Dermis microvascular lymphatic vessel endothelial cell (primary cell): ENCODE measurements at regions not wholly inside any gene's neighbourhood (a gene's known extent, or its start where the extent isn't known, plus 50 kb on each side); places are given as distances from the start of the nearest gene placed in this dataset.

Source experiments
- DNase-seq, 2 donors: peaks; one replicate each; pipeline versions ENCODE4 v3.0.0 to v3.0.0-alpha.2; 2010; ENCODE audit warnings: low read depth in 2 of 2

DNA sequence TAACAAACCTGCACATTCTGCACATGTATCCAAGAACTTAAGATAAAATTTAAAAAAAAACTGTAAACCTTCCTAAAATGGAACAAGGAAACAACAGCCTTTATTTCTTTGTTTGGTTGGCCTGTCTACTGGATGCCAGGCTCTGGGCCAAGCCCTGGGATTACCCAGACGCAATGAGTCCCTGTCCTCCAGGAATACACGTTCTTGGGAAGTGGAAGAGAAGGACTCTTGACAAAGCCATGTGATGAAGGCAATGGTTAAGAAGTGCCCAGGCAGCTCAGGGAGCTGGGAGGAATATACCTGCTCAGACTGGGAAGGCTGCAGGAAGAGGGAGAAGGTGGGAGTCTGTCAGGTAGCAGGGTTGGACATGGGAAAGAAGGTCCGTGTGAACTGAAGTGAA lies 115.4 kb downstream of the AXIN2 start:
- no peak for DNase-seq

DNA sequence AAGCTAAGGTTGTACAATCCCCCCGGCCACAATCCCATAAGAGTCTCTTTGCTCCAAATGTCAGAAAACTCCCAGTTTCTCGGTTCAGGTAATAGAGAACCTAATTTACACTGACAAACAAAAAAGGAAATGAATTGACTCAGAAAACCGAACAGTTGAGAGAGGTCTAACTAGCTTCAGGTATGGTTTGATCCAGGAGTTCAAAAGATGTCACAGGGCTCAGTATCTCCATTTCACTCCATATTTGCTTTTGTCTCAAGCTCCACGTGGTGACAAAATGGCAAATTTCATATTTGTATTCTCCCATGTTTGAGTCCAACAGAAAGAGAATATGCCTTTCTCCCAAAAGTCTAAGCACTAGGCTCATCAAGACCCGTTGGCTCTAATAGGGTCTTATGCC lies 117.4 kb downstream of the AXIN2 start:
- no peak for DNase-seq

DNA sequence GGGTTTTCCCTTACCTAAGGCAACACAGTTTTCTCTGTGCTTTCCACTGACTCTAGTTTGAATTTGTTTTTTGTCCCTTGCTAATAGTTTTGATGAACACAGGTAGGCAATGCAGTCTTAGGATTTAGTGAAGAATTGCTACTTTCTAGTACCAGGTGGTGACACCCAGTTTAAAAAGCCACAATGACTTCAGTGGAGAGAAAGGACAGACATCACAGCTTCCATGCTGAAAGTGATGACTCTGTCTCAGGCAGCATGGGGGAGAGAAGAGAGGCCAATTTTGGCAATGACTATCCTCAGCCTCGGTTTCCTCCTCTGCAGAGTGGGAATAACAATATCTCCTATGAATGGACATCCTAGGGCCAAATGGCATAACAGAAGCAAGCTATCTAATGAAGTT lies 118.8 kb downstream of the AXIN2 start:
- DNase-seq, result no peak

GRCh38 chr17:65442250-65442649 lies 119.2 kb downstream of the AXIN2 start:
- DNase-seq, result no peak

DNA sequence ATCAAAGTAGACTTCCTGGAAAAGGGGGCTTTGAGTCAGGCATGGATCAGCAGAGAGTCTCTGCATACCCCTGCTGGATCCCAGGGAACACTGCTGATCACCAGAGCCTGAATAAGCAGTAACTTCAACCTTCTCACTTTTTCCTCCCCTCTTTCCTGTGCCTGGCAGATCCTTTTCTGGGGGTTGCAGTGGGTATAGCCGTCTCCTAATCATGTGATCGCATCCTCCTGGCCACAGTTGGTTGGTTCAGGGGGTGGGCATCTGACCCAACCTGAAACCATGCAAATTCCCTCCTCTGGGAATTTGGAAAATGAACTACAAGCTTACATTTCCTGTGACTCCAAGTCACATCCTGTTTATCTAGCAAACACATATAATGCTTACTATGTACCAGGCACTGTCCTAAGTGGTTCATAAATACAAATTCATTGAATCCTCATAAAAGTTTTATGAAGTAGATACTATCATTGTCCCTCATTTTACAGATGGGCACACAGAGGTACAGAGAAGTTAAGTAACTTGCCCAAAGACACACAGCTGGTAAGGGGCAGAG lies 120.3 kb downstream of the AXIN2 start:
- no peak for DNase-seq

- DNase-seq, result peak in 1 of 2 donors; percentile 7
Observed at GRCh38 chr17:65438708-65439294, 122.6 kb downstream of the AXIN2 start.

GRCh38 chr17:65438173-65438572 lies 123.3 kb downstream of the AXIN2 start:
- no peak for DNase-seq

GRCh38 chr17:65436871-65437270 lies 124.6 kb downstream of the AXIN2 start:
- DNase-seq, result no peak

DNA sequence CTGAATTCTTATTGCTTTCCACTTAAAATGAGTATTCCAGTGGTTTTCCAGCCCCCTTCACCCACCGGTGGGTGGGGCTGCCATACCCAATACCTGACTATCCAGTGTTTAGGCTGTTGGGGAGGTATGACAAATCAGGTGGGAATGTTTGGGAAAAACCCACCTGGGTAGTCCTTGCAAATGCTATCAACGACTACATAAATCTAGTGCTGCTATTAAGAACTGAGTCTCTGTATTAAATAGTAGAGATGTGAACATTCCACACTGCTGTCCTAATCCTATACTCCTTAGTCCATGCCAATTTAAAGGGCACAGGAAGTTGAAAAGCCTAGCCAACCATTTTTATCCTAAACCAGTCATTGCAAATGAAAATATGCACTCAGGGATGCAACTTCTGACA lies 126.6 kb downstream of the AXIN2 start:
- DNase-seq, result no peak

GRCh38 chr17:65434251-65434650 lies 127.2 kb downstream of the AXIN2 start:
- DNase-seq, result no peak

DNA sequence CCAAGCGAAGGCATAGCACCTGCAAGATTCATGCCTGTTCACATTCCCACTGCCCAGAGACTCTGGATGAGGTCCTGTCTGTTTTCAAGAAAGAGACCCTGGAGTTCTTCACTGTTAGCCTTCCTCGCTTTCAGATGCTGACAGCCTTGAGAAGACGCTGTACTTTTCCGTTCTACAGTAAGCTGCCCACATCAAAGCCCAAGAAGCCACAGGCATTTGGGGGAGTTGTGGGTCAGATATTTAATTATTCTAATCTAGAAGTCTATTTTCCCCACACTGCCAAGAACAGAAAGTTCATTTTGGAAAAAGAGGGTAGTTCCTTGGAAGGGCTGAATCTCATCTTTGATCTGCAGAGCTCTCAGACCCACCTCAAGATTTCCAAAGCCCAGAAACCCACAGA lies 127.9 kb downstream of the AXIN2 start:
- no peak for DNase-seq

- no peak for DNase-seq
Observed at GRCh38 chr17:65433157-65433556, 128.3 kb downstream of the AXIN2 start.

DNA sequence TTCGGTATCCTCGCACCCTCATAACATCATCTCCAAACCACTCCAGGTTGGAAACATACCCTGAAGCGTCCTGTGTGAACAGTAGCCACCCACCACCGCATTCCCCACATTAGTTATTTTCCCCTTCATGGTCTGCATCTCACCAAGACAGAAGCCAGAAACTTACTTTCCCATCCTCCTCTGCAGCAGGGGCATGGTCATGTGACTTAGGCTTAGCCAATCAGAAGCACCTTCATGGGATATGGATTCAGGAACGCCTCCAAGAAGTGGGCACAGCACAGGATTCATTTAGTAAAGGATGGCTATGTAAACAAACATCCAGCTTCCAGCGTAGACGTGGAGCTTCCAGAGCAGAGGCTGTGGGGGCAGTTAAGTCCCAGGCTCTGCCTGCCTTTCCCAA lies 130.3 kb downstream of the AXIN2 start:
- DNase-seq, result no peak

DNA sequence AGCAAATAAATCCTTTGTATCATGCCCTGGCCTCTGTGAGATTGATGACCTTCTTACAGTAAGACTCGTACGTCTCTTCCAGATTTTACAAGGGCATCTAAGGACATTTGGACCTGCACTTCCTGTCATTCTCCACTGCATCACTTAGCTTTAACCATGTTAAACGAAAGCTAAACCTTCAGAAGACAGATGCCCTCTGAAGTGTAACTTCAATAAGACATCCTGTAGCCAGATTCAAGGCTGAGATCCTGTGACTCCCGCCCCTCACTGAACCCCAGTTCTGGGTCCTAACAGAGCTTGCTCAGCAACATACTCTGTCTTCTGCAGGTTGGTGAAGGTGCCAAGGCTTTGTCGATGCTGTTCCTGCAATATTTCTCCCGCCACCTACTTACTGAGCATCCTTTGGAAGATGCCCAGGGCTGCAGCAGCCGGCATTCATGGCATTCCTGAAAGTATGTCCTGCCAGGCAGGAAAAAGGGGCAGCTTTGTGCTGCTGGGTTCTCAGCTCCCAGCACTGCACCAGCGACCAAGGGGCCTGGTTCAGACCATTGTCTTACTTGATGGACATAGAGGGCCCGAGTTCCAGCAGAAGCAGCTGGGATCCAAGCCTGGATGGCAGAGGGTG lies 131.1 kb downstream of the AXIN2 start:
- no peak for DNase-seq

GRCh38 chr17:65423346-65424140 lies 137.9 kb downstream of the AXIN2 start:
- no peak for DNase-seq

GRCh38 chr17:65418622-65419021 lies 142.8 kb downstream of the AXIN2 start:
- no peak for DNase-seq

DNA sequence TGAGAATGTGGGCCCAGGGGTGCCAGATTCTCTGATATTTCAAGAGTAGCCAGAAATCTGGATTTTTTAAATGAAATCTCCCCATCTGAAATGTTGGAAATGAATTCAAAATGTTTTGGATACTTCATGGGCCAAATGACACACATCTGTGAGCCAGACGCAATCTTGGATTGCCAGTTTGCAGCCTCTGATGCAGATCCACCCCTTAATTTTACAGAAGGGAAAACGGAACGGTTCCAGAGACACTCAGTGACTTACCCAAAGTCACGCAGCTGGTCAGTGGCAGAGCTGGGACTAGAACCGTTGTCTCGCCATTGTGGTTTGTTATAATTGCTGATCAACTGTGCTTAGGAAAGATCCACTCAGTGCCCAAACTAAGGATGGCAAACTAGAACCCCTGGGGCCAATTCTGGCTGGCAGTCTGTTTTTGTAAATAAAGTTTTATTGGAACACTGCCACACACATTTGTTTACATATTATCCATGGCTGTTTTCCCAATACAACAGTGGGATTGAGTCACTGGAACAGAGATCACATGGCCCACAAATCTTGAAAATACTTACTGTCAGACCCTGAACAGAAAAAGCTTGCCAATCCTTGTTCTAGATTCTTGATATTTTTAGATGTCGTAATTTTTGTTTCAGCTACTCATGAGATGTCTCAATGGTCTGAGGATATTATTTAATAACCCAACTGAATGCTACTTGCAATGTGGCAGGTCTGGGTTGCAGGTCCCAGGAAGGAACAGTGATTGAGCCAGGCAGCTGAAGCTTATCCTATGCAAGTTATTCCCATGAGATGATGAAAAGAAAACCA lies 143.8 kb downstream of the AXIN2 start:
- no peak for DNase-seq

- DNase-seq, result no peak
Observed at GRCh38 chr17:65415991-65416390, 145.5 kb downstream of the AXIN2 start.

DNA sequence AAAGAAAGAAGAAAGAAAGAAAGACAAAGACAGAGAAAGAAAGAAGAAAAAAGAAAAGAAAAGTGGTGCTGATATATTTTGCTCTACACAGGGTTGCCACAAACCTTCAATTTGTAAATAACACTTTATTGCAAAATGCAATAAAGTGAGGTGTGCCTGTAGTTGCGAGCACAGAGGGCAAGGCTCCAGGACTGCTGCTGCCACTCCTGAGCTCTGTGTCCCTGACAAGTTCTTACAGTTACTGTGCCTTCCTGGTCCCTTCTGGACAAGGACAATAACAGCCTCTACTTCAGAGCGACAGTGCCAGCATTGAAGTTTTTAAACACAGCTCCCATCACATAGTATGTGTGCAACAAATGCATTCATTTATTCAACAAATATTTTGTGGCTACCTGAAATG lies 148.1 kb downstream of the AXIN2 start:
- no peak for DNase-seq

DNA sequence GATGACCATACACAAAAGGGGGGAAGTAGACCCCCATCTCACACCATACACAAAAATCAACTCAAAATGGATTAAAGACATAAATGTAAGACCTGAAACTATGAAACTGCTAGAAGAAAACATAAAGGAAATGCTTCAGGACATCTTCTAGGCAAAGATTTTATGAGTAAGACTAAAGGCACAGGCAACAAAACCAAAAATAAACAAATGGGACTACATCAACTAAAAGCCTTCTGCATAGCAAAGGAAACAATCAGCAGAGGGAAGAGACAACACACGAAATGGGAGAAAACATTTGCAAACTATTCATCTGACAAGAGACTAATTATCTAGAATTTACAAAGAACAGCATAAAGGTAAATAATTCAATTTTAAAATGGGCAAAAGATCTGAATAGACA lies 152.1 kb downstream of the AXIN2 start:
- no peak for DNase-seq

GRCh38 chr17:65408050-65408449 lies 153.4 kb downstream of the AXIN2 start:
- no peak for DNase-seq

- DNase-seq, result no peak
Observed at GRCh38 chr17:65407017-65407416, 154.4 kb downstream of the AXIN2 start.
